Activated CD4-positive, alpha-beta T cell treated with anti-CD3 and anti-CD28 coated beads, Interleukin-2, amount 50 U/mL, for 48 hours (primary cell): ENCODE measurements at regions not wholly inside any gene's neighbourhood (a gene's known extent, or its start where the extent isn't known, plus 50 kb on each side); places are given as distances from the start of the nearest gene placed in this dataset.

ENCODE experiments used
- DNase-seq, 2 experiments: peaks; one replicate each; pipeline ENCODE4 v3.0.0-alpha.2; 2020

DNA sequence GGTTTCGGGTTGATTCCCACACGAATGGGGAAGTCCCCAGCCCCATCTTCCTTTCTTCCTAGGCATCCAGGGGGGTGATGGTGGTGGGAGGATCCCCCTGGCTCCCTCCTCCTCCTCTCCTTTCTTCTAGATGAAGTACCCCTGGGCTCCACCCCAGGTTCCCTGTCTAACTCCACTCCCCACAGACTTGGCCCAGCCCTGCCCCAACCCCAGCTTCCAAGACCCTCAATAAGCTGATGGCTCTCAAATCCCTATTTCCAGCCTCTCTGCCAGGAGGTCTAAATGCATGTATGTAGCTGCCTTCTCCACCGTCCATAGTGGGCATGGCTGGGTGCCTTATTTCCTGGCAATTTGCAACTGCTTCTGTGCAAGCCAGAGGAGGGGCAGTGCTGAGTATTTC is 383.7 kb downstream of the BCL11B start:
- no peak for DNase-seq

DNA sequence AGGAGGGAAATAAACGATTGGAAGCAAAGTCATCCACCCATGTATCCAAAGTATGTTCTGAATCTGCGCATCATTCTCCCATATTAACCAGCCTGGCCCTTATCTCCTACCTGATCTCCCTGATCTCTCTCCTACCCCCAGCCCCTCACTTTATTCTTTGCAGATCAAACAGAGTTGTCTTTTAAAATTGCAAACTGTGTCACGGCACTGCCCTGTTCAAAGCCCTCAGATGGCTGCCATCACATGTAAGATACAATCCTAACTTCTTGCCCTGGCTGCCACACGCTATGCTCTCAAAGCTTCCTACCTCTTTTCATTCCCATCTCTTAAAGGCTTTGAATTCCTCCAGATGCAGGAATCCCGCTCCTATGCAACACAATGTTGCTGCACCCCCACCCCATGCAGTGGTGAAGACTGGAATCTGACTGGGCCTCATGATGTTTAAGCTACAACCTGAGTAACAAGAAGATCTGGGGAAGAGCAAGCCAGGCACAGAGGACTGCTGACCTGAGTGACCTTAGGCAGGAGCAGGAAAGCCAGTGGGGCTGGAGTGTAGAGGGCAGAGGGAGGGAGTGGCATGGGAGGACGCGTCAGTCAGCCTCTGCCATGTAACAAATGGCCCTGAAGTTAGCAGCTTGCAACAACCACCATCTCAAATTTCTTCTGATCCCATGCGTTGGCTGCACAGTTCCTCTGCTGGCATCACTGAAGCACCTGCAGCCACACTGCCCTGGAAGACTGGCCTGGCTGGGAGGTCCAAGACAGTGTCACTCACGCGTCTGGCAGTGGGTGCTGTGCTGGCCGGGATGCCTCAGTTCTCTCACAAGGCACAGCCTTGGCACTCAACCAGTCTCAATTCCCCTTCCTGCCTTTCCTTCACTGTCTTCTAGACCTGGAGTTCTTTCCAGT is 382.8 kb downstream of the BCL11B start:
- no peak for DNase-seq

DNA sequence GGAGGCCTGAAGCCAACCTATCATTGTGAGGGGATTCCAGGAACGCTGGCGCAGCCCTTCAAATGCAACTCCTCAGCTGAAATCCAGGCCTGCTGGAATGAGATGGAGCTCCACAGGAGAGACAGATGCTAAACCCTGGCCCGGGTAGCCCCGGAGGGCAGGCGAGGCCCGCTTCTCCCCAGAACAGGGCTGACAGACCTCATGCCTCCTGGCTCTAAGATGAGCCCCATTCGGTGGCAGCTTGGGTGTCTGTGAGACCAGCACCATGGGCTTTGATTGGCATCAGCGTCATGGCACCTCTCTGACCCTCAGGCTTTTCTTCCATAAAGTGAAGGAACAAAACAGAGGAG is 382.2 kb downstream of the BCL11B start:
- no peak for DNase-seq

DNA sequence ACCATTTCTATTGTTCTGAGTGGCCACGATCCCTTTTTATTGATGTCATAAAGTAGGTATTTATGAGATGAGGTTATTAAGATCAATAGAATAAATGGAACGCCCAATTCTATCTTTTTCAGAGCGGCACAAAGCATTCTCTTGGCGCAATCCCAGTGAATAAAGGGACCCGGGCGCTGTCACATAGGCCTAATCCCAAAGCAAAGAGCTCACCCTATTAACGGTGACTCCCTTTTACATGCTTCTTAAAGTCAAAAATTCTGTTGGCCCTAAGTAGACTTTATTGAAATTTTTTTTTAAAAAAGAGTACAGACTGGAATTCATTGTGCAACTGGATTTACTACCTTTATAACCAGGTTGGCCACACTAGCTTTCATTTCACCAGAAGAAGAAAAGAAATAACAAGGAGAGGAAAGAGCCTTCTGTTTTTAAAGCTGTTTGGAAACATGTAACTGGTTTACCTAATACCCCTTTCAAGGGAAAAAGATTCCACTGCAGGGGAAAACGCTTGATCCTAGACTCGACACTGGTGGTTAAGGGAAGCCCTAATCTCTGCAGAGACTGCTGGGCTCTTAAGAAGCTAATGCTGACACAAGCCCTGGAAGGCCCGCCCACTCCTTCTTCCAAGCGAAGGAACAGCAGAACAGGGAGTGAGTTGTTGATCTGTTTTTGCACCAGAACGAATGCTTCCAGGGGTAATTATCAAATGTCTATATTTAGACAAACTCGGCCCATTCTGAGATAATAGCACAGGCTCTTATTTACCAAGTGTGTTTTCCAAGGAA is 381.2 kb downstream of the BCL11B start:
- DNase-seq, result no peak

DNA sequence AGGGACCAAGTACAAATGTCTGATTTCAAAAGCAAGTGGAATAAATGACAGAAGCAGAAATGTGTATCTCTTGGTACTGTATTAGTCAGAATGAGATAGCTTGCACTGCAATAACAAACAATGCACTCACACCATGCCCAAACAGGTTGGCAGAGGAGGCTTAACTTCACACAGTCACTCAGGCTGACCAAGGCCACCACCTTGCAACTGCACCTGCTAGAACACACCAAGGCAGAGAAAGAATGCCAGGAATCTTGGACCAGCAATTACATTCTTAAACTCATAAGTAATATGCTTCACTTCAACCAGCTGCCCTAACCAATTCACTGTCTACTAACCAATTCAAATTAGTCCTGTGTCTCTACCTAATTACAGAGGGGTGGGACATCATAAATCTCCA is 378.3 kb downstream of the BCL11B start:
- no peak for DNase-seq

- DNase-seq, result no peak
Measured at GRCh38 chr14:98894600-98894999, 377.4 kb downstream of the BCL11B start.

- no peak for DNase-seq
Measured at GRCh38 chr14:98896449-98896848, 375.5 kb downstream of the BCL11B start.

DNA sequence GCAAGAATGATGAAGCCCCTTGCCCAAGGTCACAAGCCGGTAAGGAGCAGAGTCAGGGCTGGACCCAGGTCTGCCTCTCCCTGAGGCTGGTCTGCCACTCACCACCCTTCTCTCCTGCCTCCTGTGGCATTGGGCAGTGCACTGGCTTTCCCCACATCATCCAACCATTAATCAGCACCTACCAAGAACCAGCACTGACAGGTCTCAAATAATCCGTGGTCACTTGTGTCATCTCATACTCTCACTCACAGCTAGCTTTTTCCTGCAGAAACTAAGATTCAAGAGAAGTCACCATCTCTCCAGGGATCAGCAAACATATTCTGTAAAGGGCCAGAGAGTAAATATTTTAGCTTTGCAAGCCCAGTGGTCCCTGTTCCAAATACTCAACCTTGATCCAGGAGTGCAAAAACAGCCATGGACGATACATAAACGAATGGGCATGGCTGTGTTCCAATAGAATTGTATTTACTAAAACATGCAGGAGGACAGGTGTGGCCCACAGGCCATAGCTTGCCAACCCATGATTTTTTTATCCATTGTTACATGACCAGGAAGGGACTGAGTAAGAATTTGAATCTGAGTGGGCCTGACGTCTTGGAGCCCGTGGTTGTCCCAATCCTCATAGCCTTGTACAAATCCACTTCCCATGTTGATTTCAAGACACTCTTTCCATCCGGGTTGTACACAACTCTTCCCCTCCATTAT is 374.2 kb downstream of the BCL11B start:
- DNase-seq, result no peak

DNA sequence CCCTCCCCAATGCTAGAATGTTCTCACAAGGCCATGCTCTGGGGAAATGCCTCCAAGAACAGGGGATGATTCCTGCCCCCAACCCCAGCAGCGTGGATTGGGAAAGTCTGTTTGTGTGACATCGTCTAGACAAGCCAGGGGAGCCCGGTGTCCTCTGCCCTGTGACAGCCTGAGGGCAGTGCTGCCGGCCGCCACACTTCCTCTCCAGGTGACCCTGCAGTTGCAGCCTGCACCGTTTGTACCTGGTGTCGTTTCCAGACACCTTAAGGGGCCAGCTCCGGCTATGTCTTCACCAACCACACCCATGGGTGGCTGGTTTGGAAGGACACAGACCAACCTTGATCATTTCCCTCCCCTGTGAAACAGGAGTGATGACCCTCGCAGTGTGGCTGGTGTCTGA is 372.6 kb downstream of the BCL11B start:
- DNase-seq, result no peak

DNA sequence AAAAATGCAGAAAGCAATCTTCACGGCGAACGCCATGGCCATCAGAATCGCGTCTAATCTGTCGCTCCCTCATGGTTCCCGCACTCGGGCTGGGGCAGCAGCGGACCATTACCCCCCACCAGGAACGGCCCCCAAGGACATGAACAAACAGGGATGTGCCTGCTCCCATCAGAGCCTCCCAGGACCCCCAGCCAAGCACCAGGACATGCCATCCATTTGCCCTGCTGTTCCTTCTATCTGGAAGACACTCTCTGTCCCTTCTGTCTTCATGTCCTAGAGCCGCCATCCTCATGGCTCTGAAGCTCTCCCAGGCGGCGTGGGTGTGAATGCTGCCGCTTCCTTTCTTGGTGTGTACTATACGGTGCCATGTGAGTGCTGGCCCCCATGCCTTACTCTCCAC is 371.8 kb downstream of the BCL11B start:
- DNase-seq, result no peak

DNA sequence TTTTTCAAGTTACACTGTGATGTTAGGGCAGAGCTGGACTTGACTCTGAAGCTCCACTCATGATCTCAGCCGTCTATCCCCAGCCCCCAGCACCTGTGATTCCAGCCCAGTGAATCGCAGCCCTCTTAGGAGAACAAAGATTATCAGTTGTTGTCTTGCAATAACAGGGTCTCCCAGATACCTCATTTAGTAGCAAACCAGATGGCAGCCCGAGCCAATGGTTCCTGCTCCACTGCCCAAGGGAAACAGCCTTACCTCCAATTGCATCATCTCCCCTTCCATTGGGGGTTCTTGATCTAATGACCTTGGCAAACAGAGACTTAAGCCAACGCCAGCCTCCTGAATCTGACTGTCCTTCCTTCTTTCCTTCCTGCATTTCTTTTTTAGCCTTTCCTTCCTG is 371.2 kb downstream of the BCL11B start:
- DNase-seq, result no peak

DNA sequence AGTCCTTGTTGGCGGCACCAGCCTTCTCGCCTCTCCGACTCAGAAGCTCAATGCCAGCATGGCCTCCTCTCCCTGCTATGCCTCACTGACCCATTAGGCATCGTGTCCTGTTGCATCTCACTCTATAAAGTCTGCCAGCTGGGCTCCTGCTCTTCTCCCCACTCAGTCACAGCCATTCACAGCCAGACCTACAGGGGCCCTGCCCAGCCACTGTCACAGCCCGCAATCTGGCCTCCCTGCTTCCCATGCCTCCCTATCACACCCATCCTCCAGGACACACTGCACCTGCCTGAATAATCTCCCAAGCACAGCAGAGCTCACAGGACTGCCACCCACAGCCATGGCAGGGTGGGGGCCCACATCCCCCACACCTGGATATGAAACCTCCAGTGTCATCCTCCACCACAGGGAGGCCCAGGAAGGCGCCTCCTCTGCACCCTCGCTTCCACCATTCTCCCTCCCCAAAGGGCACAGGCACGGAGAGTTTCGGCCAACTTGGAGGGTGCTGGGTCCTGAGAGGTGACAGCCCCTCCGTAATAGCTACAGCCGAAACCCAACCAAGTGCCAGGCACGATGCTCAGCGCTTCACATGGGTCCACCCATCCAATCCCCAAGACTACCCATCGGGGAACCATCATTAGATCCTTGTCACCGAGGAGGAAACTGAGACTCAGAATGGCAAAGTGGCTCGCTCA is 370.3 kb downstream of the BCL11B start:
- no peak for DNase-seq

DNA sequence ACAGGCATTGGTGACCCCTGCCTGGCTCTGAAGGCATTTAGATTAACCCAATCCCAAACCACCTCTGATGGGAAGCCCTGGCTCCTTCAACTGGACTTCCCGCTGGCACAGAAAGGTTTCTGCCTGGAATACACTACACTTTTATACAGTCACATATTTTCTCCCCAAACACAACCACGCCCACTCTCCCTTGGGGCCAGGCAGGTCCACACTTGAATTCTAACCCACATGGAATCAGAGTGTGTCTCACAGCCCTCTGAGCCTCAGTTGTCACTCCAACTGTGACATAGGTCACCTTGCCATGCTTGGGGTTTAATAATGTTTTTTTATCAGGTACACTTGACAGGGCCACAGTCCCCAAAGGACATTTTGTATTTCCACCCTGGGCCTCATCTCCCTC is 368.6 kb downstream of the BCL11B start:
- DNase-seq, result no peak

GRCh38 chr14:98904677-98905076 is 367.3 kb downstream of the BCL11B start:
- no peak for DNase-seq

DNA sequence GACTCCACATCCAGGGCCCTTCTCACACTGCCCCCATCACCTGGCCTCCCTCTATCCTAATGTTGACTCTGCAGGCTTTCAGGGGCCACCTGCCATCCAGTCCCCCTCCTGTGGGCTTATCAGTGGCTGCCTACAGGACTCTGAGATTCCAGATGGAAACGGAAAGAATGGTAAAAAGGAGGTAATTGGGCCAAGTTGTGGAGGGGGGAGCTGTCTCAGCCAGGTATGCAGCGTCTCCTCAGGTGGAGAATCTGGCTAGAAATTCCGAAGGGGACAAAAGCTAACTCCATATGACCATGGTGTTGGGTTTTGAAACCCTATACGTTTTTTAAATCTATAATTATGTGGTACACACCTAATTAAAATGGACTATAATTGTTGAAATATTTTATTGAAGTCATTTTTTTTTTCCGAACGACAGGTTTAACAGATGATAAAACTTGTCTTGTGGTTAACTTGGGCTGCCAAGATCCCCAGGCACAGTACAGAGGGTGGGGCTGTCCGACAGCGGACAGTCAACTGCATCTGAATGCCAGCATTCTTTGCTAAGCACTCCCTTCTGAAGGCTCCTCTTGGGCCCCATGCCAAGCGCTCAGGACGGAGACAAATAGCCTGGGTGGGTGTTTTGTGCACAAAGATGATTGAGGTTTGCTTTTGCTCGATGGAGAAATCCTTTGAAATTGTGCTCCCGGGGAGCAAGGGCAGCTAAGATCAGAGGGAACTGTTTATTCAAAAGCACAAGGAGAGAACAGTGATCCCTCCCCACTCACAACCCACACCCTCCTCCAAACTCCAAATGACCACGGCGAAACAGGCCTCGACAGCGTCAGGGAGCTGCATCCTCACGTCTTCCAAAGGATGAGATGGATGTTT is 365.6 kb downstream of the BCL11B start:
- DNase-seq, result no peak

- no peak for DNase-seq
Measured at GRCh38 chr14:98907271-98907670, 364.7 kb downstream of the BCL11B start.

DNA sequence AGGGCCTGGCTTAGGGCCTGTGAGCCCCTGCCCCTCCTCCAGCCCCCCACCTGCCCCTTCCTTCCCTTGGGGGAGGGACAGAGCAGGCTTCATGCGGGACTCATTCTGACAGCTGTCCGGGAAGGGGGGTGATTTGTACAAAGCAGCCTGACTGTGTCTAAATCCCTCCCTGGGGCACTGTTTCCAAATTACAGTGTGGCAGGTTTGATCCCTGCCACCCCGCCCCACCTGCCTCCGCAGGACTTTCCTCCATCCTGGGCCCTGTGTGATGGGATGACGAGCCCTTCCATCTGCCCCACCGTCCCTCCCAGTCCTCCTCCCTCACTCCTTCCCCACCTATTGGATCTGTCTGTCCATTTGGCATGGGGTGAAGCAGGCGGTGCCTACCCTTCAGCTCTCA is 363.9 kb downstream of the BCL11B start:
- DNase-seq, result no peak

- no peak for DNase-seq
Measured at GRCh38 chr14:98909251-98909944, 362.6 kb downstream of the BCL11B start.

- no peak for DNase-seq
Measured at GRCh38 chr14:98910061-98910460, 361.9 kb downstream of the BCL11B start.

DNA sequence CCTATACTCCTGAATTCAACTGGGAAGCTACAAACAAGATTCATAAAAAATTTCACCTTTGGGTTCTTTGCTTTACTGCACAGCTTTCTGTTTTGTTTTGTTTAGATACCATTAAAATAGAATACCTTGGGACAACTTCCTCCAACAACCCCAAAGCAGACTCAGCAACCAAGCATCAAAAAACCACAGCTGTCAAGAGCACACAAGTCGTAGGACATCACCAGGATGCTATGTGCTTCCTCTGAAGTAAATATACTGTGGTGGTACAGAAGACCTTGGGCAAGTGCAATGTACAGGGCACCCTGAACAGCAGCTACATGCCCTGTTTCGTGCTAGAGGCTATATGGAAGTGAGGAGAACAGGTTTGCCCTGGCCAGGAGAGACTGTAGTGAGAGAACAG is 359.3 kb downstream of the BCL11B start:
- DNase-seq, result no peak

GRCh38 chr14:98913967-98914650 is 357.9 kb downstream of the BCL11B start:
- DNase-seq, result no peak
